PC-9 (cell line): ENCODE measurements at regions not wholly inside any gene's neighbourhood (a gene's known extent, or its start where the extent isn't known, plus 50 kb on each side); places are given as distances from the start of the nearest gene placed in this dataset.

Experiments used
- BruUV-seq: library from RNA; stranded (reverse); fragments of 400-500 nt; replicated peaks from 2 replicates; lab custom pipeline; 2021; lab: Mats Ljungman, UMichigan
- CTCF ChIA-PET: fragments of 300-600 bp; sonication (Branson Sonifier 250); formaldehyde crosslinking; loops from one replicate; lab custom pipeline; 2022; ENCODE audit warnings: antibody characterized with exemption; lab: Charles Lee
- POLR2A ChIA-PET: fragments of 300-600 bp; sonication (Branson Sonifier 250); formaldehyde crosslinking; loops from one replicate; lab custom pipeline; 2022; ENCODE audit warnings: antibody characterized with exemption; ENCODE audit not compliant: unreplicated experiment; lab: Charles Lee
- DNase-seq, 2 experiments: peaks; one replicate each; pipeline versions ENCODE4 v3.0.0 to v3.0.0-alpha.2; 2015 to 2022; ENCODE audit warnings: mixed read lengths in 1 of 2
- H2AFZ ChIP-seq: fragments of 200-600 bp; sonication (generic); 2 replicates; pipeline ENCODE4 v1.8.1; 2017; ENCODE audit warnings: antibody characterized with exemption
- H3F3A ChIP-seq: fragments of 200-600 bp; sonication (generic); 2 replicates; pipeline ENCODE4 v1.8.1; 2017; ENCODE audit warnings: antibody characterized with exemption, mild to moderate bottlenecking, low read depth; ENCODE audit not compliant: insufficient read depth
- H3K27ac ChIP-seq: fragments of 200-600 bp; sonication (generic); 2 replicates; pipeline ENCODE4 v1.6.1; 2016; ENCODE audit warnings: mixed run types
- H3K27me3 ChIP-seq: fragments of 200-600 bp; sonication (generic); 2 replicates; pipeline ENCODE4 v1.6.1; 2016; ENCODE audit warnings: low read depth, mixed run types; ENCODE audit not compliant: insufficient read depth
- H3K36me3 ChIP-seq: fragments of 200-600 bp; sonication (generic); 2 replicates; pipeline ENCODE4 v1.6.1; 2016; ENCODE audit warnings: low read depth, mixed run types
- H3K4me1 ChIP-seq: fragments of 200-600 bp; sonication (generic); replicated peaks from 2 replicates; pipeline ENCODE4 v1.6.1; 2016; ENCODE audit warnings: mixed run types; ENCODE audit not compliant: insufficient read depth
- H3K4me2 ChIP-seq: fragments of 200-600 bp; sonication (generic); 2 replicates; pipeline ENCODE4 v1.6.1; 2017; ENCODE audit warnings: mixed run types
- H3K4me3 ChIP-seq: fragments of 200-600 bp; sonication (generic); 2 replicates; pipeline ENCODE4 v1.6.1; 2016; ENCODE audit warnings: mixed run types
- H3K79me2 ChIP-seq: fragments of 200-600 bp; sonication (generic); 2 replicates; pipeline ENCODE4 v1.6.1; 2017; ENCODE audit warnings: low read depth, mixed run types
- H3K9me2 ChIP-seq: fragments of 200-600 bp; sonication (generic); 2 replicates; pipeline ENCODE4 v1.8.1; 2017; ENCODE audit warnings: mild to moderate bottlenecking; ENCODE audit not compliant: insufficient read depth
- H3K9me3 ChIP-seq: fragments of 200-600 bp; sonication (generic); 2 replicates; pipeline ENCODE4 v1.8.1; 2016; ENCODE audit warnings: low read depth; ENCODE audit not compliant: insufficient read depth
- H4K20me1 ChIP-seq: fragments of 200-600 bp; sonication (generic); 2 replicates; pipeline ENCODE4 v1.8.1; 2017; ENCODE audit not compliant: insufficient read depth
- CTCF ChIP-seq: fragments of 200-600 bp; sonication (generic); conservative IDR thresholded peaks from 2 replicates; pipeline ENCODE4 v1.6.1; 2017; ENCODE audit warnings: mixed run types, antibody characterized with exemption, mild to moderate bottlenecking, moderate library complexity
- EZH2 ChIP-seq: fragments of 200-600 bp; sonication (generic); IDR thresholded peaks from 2 replicates; pipeline ENCODE4 v1.8.0; 2017; ENCODE audit warnings: antibody characterized with exemption, low read depth
- intact Hi-C: fragments of 100-400 bp; cut with micrococcal nuclease; formaldehyde crosslinking; loops from one replicate; pipeline ENCODE4 v1.10.0; 2022; ENCODE audit not compliant: unreplicated experiment

GRCh38 chr2:133936601-133937000, 317.3 kb upstream of the MGAT5 start:
- Histone ChIP-seq H3K36me3 (no peaks in the 10 kb centered on the region), H4K20me1 (no peaks in the 10 kb centered on the region), H3K4me3 (no peak overlapping the region), H3K4me1 (no peaks in the 10 kb centered on the region), H3K79me2 (no peaks in the 10 kb centered on the region), H2AFZ (no peak overlapping the region), H3F3A (no peaks in the 10 kb centered on the region), H3K9me2 (no peaks in the 10 kb centered on the region), H3K27me3 (peaks cover 19% of the 10 kb centered on the region), H3K9me3 (no peaks in the 10 kb centered on the region), H3K4me2 (no peak overlapping the region), H3K27ac (no peak overlapping the region)
- BruUV-seq, result no TSS peak
- no peak for DNase-seq
- intact Hi-C loops, result no loop called here
- POLR2A ChIA-PET, result no interaction called here
- CTCF ChIA-PET, result no interaction called here
- TF ChIP-seq EZH2 (no peak), CTCF (no peak)

- Histone ChIP-seq H3K36me3 (no peaks in the 10 kb centered on the region), H3K9me2 (no peaks in the 10 kb centered on the region), H3K9me3 (no peaks in the 10 kb centered on the region), H3K4me1 (no peaks in the 10 kb centered on the region), H4K20me1 (no peaks in the 10 kb centered on the region), H2AFZ (no peak overlapping the region), H3K4me2 (no peak overlapping the region), H3F3A (no peaks in the 10 kb centered on the region), H3K27me3 (peaks cover 19% of the 10 kb centered on the region), H3K27ac (no peak overlapping the region), H3K4me3 (no peak overlapping the region), H3K79me2 (no peaks in the 10 kb centered on the region)
- CTCF ChIA-PET, result no interaction called here
- TF ChIP-seq EZH2, result no peak
- TF ChIP-seq CTCF, result no peak
- no TSS peak for BruUV-seq
- intact Hi-C loops, result no loop called here
- DNase-seq, result no peak
- POLR2A ChIA-PET, result no interaction called here
Measured at GRCh38 chr2:133937669-133938068, 316.2 kb upstream of the MGAT5 start.

GRCh38 chr2:133940134-133940533, 313.7 kb upstream of the MGAT5 start:
- POLR2A ChIA-PET, result no interaction called here

More at GRCh38 chr2:133940134-133940533, 313.7 kb upstream of the MGAT5 start:
- H3F3A ChIP-seq, result no peaks in the 10 kb centered on the region
- H3K4me2 ChIP-seq, result no peak overlapping the region
- no peak overlapping the region for H2AFZ ChIP-seq
- CTCF ChIA-PET, result no interaction called here
- H3K79me2 ChIP-seq, result no peaks in the 10 kb centered on the region
- H3K27ac ChIP-seq, result no peak overlapping the region
- no peaks in the 10 kb centered on the region for H3K9me2 ChIP-seq
- no peaks in the 10 kb centered on the region for H3K9me3 ChIP-seq
- no peak overlapping the region for H3K4me3 ChIP-seq
- H4K20me1 ChIP-seq, result no peaks in the 10 kb centered on the region
- peaks cover 26% of the 10 kb centered on the region for H3K27me3 ChIP-seq
- intact Hi-C loops, result no loop called here
- no TSS peak for BruUV-seq
- H3K4me1 ChIP-seq, result no peaks in the 10 kb centered on the region
- DNase-seq, result no peak
- TF ChIP-seq EZH2, result no peak
- TF ChIP-seq CTCF, result no peak
- H3K36me3 ChIP-seq, result no peaks in the 10 kb centered on the region
